ENCODE measurements at regions not wholly inside any gene's neighbourhood (a gene's known extent, or its start where the extent isn't known, plus 50 kb on each side); places are given as distances from the start of the nearest gene placed in this dataset.

DNA sequence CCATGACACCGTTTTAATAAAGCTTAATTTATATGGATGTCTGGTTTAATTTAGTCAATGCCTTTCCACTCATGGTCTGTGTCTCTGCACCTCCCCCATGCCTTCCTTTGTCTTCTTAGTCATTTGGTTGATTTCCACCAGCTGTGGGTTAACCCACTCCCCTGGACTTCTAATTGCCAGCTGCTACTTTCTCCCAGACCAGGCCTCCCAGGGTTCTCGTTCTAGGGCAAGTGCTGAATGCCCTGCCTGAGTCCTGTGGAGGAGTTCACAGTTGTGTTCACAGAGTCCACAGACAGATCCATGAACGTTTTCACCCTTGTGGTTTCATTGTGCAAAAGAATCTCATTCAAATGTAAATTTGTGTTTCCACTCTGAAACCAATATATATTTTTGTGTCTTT is 243.4 kb downstream of the NUF2 start:
- intact Hi-C loops (cut with DNase I), result no loop called here
- Histone ChIP-seq H3K27me3 (no peaks in the 10 kb centered on the region), H3K4me1 (no peaks in the 10 kb centered on the region), H3K9me3 (no peaks in the 10 kb centered on the region), H3K27ac (replicated peaks in 1 of 4) (no peak overlapping the region), H3K4me3 (no peak overlapping the region), H3K36me3 (no peaks in the 10 kb centered on the region)
- 72% methylated on average over 3 of the region's 3 CpGs for WGBS
- TF ChIP-seq POLR2A (IDR thresholded peaks at IDR 0.05; ENCODE audit: low read depth) (no peak), EP300 (IDR thresholded peaks at IDR 0.05) (no peak), POLR2AphosphoS5 (IDR thresholded peaks at IDR 0.05) (no peak)
- TF ChIP-seq, protein P1, sequence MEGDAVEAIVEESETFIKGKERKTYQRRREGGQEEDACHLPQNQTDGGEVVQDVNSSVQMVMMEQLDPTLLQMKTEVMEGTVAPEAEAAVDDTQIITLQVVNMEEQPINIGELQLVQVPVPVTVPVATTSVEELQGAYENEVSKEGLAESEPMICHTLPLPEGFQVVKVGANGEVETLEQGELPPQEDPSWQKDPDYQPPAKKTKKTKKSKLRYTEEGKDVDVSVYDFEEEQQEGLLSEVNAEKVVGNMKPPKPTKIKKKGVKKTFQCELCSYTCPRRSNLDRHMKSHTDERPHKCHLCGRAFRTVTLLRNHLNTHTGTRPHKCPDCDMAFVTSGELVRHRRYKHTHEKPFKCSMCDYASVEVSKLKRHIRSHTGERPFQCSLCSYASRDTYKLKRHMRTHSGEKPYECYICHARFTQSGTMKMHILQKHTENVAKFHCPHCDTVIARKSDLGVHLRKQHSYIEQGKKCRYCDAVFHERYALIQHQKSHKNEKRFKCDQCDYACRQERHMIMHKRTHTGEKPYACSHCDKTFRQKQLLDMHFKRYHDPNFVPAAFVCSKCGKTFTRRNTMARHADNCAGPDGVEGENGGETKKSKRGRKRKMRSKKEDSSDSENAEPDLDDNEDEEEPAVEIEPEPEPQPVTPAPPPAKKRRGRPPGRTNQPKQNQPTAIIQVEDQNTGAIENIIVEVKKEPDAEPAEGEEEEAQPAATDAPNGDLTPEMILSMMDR (IDR thresholded peaks at IDR 0.05), result no peak
- DNase-seq (ENCODE audit: extremely low spot score), result no peak

- Histone ChIP-seq H3K27ac (replicated peaks in 1 of 4) (no peak overlapping the region), H3K4me3 (no peak overlapping the region), H3K36me3 (no peaks in the 10 kb centered on the region), H3K27me3 (no peaks in the 10 kb centered on the region), H3K4me1 (no peaks in the 10 kb centered on the region), H3K9me3 (no peaks in the 10 kb centered on the region)
- TF ChIP-seq POLR2AphosphoS5 (IDR thresholded peaks at IDR 0.05) (no peak), EP300 (IDR thresholded peaks at IDR 0.05) (no peak), POLR2A (IDR thresholded peaks at IDR 0.05; ENCODE audit: low read depth) (no peak)
- TF ChIP-seq, protein P1 (IDR thresholded peaks at IDR 0.05), result no peak
- no peak for DNase-seq (ENCODE audit: extremely low spot score)
- 75% methylated on average over 4 of the region's 4 CpGs for WGBS
- intact Hi-C loops (cut with DNase I), result no loop called here
Measured at GRCh38 chr1:163570071-163570470, 248.3 kb downstream of the NUF2 start.

DNA sequence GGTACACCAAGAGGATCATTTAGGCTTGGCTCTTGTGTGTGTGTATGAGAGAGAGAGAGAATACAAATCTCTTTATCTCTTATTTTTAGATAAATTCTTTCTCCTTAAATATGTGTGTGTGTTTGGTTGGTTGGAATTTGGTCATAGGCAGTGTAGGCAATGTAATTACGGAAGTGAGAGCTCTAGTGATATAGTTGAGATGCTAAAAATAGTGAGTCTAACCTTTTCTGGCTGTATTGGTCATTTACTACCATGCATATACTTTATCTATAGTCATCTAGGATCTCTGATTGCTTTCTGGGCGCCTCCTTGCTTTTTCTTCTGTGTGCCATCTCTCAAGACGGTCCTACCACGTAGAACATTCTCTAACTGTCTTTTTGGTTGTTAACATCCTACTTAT is 250.2 kb downstream of the NUF2 start:
- Histone ChIP-seq H3K9me3 (no peaks in the 10 kb centered on the region), H3K36me3 (no peaks in the 10 kb centered on the region), H3K4me3 (no peak overlapping the region), H3K4me1 (no peaks in the 10 kb centered on the region), H3K27me3 (no peaks in the 10 kb centered on the region), H3K27ac (replicated peaks in 1 of 4) (no peak overlapping the region)
- intact Hi-C loops (cut with DNase I), result no loop called here
- 92% methylated on average over 4 of the region's 4 CpGs for WGBS
- TF ChIP-seq POLR2AphosphoS5 (IDR thresholded peaks at IDR 0.05) (no peak), POLR2A (IDR thresholded peaks at IDR 0.05; ENCODE audit: low read depth) (no peak), EP300 (IDR thresholded peaks at IDR 0.05) (no peak)
- TF ChIP-seq, protein P1 (IDR thresholded peaks at IDR 0.05), result no peak
- no peak for DNase-seq (ENCODE audit: extremely low spot score)

DNA sequence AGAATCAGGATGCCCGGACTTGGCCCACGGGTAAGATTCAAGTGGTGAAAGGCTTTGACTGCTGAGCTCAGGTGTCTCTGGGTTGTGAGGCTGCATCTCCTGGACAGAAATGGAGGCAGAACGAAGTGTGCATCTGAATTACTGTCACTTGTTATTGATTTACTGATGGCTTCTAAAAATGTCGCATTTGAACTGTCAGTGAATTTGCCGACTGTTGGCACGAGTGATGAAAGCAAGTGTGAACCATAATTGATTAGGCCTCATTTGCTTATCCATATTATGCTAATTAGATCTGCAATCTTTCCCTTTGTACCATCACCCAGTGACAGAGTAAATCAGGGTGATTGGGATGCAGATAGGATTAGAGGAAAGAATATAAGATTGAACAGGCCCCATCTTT is 252.4 kb downstream of the NUF2 start:
- Histone ChIP-seq H3K27ac (replicated peaks in 1 of 4) (no peak overlapping the region), H3K4me1 (no peaks in the 10 kb centered on the region), H3K9me3 (no peaks in the 10 kb centered on the region), H3K36me3 (no peaks in the 10 kb centered on the region), H3K27me3 (no peaks in the 10 kb centered on the region), H3K4me3 (no peak overlapping the region)
- TF ChIP-seq EP300 (IDR thresholded peaks at IDR 0.05), result no peak
- TF ChIP-seq, protein P1 (IDR thresholded peaks at IDR 0.05), result no peak
- no peak for TF ChIP-seq POLR2A (IDR thresholded peaks at IDR 0.05; ENCODE audit: low read depth)
- TF ChIP-seq POLR2AphosphoS5 (IDR thresholded peaks at IDR 0.05), result no peak
- no peak for DNase-seq (ENCODE audit: extremely low spot score)
- 91% methylated on average over 6 of the region's 6 CpGs for WGBS
- intact Hi-C loops (cut with DNase I), result no loop called here

- no peaks in the 10 kb centered on the region for H3K27me3 ChIP-seq
- H3K36me3 ChIP-seq, result no peaks in the 10 kb centered on the region
- TF ChIP-seq POLR2AphosphoS5 (IDR thresholded peaks at IDR 0.05) (no peak), EP300 (IDR thresholded peaks at IDR 0.05) (no peak), POLR2A (IDR thresholded peaks at IDR 0.05; ENCODE audit: low read depth) (no peak)
- TF ChIP-seq, protein P1 (IDR thresholded peaks at IDR 0.05), result no peak
- H3K9me3 ChIP-seq, result no peaks in the 10 kb centered on the region
- no peak for DNase-seq (ENCODE audit: extremely low spot score)
- intact Hi-C loops (cut with DNase I), result no loop called here
- no peak overlapping the region for H3K4me3 ChIP-seq
- no peaks in the 10 kb centered on the region for H3K4me1 ChIP-seq
- H3K27ac ChIP-seq (replicated peaks in 1 of 4), result no peak overlapping the region
- WGBS, result 72% methylated on average over 3 of the region's 3 CpGs
Measured at GRCh38 chr1:163580926-163581325, 259.2 kb downstream of the NUF2 start.
